LHCN-M2 (cell line): ENCODE measurements at regions not wholly inside any gene's neighbourhood (a gene's known extent, or its start where the extent isn't known, plus 50 kb on each side); places are given as distances from the start of the nearest gene placed in this dataset.

Experiments
- DNase-seq: peaks from one replicate; pipeline ENCODE4 v3.0.0-alpha.2; 2012; ENCODE audit warnings: low read depth

DNA sequence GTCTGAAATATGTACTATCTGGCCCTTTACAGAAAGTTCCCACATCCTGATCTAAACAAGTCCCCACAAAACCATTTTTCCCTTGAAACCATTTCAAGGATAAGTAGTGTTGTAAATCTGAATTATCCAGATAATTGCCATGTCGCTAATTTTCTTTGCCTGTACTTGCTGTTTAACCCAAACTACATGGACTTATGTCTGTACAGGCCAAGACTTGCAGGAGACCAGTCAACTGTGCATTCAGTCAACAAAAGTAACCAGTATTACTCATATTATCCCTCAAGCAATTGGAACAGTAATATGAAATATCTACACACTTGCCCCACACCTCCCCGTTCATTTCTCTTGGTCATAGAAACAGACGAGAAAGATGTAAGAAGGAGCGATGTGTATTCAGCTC is 347.8 kb upstream of the NFE2L3 start:
- no peak for DNase-seq

DNA sequence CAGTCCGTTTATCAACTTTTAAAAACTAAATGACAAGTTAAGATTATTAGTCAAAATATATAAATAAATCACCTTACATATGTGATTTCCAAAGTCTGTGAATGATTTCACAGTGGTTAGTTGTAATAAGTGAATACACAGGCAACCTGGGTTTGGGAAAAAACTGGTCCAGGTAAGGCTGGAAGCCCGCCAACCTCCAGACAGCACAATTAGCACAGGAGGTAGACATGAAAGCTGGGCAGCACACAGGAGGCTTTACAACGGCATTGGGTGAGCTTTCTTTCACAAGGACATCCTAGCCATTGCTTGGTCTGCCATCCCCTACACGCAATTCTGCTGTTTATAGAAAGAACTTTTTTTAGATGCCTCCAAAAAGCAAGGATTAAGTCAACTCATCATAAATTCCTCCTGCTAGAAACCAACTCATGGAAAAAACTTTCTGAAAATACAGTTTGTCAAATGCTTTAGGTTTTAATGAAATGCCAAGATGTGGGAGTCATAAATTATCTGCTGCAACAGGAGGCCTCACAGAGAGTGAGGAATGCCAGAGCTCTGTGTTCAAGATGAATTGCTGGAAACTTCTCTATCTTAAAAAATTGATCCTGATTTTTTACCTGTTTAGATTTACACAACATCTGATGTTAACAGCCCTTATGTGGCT is 346.8 kb upstream of the NFE2L3 start:
- no peak for DNase-seq

DNA sequence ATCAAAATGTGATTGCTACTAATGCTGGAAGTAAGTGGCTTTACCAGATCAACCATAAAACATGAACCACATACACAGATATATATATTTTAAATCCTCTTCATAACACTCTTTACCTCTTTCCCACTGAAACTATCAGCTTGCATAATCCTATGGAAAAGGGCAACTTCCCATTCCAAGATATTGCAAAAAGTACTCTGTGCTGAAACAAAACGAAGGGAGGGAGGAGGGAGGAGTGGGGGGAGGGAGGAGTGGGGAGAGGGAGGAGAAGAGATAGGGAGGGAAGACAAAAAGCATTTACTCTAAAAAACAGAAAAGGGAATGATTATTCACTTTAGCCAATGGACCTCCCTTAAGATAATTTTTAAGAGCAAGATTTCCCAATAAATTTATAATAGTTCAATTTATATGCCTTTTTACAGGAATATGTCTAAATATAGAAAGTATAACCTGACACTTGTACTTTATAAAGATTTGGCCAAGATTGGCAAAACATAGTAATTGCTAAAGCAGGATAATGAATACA is 344.8 kb upstream of the NFE2L3 start:
- no peak for DNase-seq

DNA sequence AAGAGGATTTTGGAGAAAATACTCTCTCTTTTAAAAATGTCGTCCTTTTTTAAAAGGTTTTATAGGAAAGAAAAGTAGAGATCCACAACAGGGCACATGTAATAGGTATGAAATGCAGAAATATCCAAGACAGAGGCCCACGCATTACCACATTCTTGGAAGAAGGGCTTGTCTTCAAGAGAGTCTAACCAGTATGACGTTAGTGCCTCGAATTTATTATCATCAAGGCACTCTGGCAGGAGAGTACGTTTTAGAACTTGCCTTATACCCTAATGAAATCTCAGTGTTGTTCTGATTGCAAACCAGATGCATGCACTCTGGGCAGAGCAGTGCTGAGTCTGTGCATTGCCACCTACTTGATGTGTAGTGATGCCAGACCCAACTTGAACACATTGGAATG is 342.6 kb upstream of the NFE2L3 start:
- DNase-seq, result no peak

DNA sequence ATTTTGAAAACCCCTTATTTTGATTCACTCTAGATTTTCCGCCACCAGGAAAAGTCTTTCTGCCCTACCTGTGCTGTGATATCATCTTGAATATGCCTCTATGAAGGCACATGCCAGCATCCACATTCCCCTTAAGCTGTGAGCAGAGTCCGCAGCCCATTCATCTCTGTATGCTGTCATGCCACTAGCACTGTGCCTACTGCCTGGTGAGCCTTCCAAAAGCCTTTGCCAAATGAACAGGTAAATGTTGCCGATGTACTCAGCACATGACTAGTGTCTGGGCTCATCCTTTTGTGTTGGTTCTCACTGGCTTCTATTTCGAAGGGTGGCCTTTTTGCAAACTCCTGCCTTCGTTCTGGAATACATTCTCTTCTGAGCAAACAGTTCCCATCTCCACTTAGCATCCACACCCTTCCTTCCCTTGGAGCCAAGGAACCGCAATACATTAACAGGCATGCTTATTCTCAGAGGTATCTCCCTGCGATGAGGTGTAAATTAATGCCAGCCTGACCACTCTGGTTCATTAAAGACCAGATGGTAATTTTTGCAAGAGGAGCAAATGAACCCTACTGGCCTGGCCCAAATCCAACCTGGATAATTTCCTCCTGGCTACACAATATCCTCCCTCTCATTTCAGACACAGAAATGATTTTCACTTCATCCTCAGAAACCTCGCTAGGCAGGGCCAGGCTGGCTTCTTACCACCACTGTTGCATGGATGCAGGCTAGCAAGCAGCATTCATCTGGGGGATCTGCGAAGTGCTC is 339.7 kb upstream of the NFE2L3 start:
- DNase-seq, result no peak

DNA sequence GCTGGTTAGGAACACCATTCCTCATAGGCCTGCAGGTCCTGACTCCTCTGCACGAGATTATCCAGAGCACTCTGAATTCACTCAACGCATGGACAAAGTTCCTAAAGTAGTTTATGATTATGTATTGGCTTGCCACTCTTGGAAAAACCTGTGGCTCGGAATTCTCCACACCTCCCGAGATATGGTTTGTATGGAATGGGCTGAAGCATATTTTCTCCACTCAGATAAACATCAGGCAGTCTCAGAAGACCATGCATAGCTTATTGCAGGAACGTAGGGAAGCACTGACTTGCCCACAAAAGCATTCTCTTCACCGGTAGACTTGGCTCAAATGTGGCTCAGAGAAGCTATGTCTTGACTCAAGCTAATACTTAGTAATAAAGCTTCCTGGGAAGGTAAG is 338.6 kb upstream of the NFE2L3 start:
- no peak for DNase-seq

DNA sequence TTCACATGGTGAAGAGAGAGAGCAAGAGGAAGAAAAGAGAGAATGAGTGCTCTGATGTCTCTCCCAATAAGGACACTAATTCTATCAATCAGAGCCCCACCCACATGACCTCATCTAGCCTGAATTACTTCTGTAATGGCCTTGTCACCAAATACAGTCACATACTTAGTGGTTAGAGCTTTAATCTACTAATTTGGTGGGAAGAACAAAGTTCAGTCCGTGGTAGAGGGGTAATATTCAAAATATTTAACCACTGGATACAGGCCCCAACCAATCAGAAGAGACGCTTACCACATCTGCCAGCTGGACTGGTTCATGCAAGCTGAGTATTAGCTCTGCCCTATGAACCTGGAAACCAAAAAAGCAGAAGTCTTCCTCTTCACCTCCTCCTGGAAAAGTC is 336.3 kb upstream of the NFE2L3 start:
- DNase-seq, result no peak

DNA sequence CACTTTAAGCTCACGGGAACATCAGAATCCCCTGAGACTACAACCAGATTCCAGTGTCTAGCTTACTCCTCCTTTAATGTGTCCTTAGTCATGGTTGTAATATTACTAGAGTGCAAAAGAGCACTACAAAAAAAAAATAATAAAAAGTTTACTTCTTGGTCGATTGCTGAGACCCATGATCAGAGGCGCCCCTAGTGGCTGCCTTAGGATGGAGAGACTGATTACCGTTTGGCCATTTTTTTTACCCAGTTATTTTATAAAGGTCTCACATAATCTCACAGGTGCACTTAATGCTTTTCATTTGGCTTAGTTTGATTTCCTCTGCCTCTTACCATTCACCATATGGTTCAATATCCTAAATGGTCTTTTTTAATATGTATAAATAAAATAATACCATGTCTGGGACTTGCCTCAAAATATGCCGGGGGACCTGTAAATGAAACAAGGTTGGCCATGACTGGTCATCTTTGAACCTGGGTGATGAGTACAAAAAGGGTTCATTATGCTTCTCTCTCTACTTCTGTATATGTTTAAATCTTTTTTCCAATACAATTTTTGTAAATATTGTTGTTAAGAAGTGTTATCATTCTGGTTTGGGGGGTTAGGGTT is 331.5 kb upstream of the NFE2L3 start:
- DNase-seq, result peak; percentile 21

DNA sequence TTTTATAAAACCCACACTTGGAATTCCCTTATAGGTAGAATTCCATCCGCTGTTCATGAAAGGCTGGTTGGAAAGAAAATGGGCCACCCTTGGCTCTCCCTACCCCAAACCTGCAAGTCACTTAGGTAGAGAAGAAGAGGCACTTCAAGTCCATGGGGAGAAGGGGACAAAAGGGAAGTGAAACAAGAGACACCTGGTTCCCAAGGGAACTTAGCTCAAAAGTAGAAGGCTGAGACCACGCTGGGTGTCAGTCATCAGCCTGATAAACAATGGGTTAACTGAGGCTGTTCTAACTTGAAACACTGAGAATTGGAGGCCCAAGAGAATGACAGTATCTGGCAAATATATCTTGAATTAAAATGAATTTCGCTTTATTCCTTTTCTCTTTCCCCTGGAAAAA is 330.8 kb upstream of the NFE2L3 start:
- DNase-seq, result no peak

DNA sequence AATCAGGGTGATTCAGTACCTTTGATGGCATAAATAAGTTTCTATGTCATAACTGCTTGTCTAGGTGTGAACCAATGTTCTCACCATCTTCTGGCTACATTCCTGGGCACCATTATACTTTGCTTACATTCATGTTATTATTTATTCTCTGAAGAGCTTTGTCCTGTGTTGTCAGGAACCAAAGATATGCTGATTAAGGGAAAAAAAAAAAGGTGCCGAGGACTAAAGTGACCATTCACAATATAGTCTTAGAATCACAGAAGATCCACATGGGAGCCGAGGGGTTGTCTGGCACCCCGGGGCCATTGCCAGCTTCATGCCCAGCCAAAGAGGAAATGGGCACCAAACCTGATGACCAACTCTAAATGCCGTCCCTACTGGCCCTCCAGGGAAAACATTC is 329.2 kb upstream of the NFE2L3 start:
- no peak for DNase-seq

DNA sequence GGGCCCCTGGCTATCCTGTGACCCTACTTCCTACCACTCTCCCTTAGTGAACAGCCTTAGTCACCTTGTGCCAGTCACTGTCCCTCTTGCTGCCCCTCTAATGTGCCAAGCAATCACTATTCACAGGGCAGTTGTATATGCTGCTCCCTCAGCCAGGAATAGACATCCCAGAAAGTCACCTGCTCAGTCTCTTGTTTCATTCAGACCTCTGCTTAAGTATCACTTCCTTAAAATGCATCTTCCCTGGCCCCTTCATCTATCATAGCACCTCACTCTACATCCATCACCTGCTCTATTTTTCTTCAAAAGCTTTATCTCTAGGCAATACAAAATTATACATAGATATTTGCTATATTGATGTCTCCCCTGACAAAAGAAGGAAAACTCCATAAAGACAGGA is 328.4 kb upstream of the NFE2L3 start:
- no peak for DNase-seq

DNA sequence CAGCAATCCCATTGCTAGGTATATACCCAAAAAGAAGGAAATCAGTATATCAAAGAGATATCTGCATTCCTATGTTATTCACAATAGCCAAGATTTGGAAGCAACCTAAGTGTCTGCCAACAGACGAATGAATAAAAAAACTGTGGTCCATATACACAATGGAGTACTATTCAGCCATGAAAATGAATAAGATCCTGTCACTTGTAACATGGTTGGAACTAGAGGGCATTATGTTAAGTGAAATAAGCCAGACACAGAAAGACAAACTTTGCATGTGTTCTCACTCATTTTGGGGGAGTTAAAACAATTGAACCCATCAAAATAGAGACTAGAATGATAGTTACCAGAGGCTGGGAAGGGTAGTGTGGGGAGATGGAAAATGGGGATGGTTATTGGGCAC is 323.5 kb upstream of the NFE2L3 start:
- DNase-seq, result no peak

DNA sequence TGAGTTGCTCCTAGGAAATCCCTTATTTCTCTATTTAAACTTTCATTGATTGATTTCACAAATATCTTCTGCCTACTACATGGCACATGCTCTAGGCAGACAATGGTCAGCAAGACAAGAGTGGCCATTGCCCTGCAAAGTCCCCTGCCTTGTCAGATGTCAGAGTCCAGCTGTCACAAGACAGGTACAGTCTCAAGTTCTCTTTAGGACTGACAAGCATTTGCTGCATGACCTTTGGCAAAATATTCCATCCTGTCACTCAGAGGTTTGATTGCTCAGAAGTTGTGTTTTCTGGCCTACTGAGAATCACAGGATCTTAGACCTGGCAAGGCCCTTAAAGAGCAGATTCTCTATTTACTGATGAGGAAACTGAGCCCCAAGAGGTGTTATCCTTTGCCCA is 322.3 kb upstream of the NFE2L3 start:
- DNase-seq, result no peak

DNA sequence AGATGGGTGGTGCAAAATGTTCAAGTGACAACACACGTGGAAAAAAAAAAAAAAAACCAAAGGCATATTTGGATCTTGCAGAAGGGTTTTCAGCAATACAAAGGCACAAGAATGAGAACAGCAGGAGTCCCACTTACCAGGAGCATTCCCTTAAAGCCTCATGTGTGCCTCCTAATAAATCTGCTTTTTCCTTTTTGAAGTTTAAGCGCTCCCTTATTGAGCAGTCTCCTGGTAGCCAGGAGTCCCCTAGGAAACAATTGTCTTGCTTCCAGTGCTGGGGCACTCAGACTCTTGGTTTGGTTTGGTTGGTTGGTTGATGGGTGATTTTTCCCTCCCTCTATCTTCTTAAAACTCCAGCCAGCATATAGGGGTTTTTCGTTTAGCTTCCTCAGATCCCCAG is 321.8 kb upstream of the NFE2L3 start:
- no peak for DNase-seq

DNA sequence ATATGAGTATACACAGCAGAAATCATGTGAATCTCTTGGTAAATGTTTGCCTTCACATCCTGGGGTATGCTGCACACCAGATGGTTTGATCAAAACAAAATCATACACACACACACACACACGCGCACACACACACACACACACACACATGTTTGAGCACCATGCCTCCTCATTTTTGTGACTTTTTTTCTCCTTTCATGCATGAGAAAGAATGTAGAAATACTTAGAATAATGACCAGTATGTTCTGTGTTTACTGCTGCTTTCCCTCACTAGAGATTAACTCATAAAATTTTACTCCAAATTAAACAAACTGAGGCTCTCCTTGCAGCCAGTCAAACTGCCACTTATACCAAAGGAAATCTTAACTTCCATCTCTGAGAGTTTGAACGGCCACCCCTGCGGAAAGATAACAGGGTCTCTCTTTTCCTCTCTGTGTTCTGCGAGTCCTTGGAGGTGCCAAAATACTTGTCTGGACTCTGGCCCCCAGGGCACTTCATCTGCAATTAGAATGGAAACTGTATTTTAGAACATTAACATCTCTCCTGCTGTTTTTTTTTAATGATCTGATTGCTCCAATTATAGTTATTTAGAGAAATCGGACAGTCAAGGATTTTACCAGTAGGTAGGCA is 320.8 kb upstream of the NFE2L3 start:
- no peak for DNase-seq

DNA sequence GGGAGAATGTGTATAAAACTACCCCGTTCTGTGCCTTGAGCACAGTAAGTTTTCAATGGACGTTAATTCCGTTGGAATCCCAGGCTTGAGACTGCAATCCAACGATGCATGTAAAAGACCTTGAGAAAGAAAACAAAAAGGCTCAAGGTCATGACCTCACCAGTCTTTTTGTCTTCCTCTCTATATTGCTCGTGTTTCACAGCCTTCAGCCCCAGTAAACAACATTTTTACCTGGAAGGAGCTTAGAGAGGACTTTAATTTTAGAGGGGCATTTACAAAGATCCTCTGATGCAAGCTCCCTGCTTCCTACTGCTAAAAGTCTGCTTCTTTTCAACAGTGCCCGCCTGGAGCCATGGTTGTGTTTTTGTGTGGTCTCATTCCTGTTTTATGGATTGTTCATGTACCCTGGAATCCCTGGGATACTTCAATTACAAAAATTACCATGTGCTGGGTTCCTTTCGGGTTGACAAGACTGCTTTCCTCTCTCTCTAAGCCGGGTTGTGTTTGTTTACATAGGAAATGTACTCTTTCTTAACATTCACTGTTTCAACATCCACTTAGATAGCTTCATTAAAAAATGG is 320.1 kb upstream of the NFE2L3 start:
- DNase-seq, result no peak

DNA sequence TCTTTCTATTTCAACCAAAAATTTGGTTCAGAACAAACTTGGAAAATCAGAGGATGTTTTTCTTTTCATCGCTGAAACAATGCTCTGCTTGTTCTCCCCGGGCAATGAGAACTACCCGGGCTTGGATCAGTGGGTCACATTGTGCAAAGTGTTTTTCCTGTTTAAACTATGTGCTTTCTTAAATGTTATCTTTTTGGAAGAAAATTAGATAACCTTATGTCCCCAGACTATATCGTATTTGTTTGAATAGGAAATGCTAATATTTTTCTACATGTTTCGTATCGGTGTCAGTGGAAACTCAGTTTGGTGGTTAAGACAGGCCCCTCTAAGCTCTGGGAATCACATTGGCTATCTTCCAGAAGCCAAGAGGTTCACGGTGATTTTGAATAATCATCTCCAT is 319.5 kb upstream of the NFE2L3 start:
- DNase-seq, result no peak

DNA sequence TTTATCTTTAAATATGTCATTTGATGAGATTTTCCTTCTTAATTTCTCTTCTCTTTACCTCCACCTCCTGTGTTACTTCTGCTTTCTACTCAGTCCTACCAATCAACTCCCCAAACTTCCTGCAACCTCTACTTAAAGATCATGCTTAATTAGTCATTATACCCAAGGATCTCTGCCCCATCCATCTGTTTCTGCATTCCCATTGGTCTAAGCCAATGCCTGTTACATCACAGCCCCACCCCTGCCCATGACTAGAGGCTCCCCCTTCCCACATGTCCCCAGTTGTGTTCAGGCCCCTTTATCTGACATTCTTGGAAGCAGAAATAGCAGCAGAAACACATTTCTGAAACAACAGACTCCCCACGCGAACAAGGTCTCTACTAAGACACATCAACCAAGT is 319.1 kb upstream of the NFE2L3 start:
- no peak for DNase-seq

DNA sequence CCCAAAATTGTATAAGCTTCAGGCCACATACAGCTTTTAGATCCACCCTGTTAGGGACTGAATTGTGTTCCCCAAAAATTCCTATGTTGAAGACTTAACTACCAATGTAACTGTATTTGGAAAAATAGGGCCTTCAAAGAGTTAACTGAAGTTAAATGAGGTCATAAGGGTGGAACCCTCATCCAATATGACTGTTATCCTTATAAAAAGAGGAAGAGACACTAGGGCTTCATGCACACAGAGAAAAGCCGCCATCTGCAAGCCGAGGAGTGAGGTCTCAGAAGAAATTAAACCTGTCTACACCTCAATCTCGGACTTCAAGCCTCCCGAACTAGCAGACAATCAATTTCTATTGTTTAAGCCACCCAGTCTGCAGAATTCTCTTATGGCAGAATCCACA is 317.9 kb upstream of the NFE2L3 start:
- no peak for DNase-seq

DNA sequence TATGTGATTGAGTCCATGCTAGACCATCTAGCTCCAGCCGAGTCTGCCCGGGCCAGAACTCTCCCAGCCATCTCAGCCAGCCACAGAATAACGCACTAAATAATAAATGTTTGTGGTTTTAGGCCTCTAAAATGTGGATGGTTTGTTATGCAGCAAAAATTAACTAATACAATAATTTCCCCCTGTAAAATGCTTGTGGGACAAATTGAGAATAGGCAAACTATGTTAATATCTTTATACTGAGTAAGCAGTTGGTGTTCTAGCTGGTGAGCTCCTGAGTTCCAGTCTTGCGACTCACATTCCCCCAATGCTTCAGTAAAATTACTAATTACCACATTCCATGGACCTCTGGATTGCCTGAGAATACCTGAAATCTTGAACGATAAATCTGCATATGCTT is 316.8 kb upstream of the NFE2L3 start:
- peak; percentile 80 for DNase-seq

DNA sequence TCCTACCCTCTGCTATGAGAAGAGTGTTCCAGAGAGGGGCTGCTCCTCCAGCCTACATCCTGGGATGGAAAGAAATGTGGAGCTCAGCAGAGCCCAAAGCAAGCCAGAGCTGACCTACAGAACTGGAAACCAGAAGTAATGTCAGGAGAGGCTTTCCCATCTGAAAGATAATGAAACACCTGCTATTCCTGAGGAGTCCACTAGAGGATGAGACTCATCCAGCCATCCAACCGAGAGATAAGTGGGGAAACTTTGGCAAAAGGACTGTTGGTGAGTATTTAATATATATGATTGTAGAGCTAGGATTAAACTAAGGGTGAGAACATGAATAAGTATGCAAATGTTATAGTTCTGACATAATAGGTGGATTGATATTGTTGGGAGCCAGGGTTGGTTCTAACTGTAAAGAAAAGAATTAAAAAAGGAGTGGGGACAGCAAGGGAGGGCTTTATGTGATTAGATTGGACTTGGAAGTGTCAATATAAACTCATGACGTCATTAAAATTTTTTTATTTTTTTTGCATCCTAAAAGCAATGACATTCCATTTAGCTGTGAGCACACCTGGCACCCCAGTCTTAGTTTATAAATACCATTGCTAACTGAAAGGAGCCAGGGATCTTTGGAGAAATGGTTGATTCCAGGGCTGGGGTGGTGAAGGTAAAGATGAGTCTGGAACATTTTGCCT is 312.8 kb upstream of the NFE2L3 start:
- peak; percentile 29 for DNase-seq
